Kidney epithelial cell (primary cell): ENCODE measurements at regions not wholly inside any gene's neighbourhood (a gene's known extent, or its start where the extent isn't known, plus 50 kb on each side); places are given as distances from the start of the nearest gene placed in this dataset.

Experiments used
- DNase-seq: peaks from one replicate; pipeline ENCODE4 v3.0.0-alpha.2; 2010; ENCODE audit warnings: low read depth
- H3K27me3 ChIP-seq: 2 replicates; pipeline ENCODE4 v1.6.0; 2011; ENCODE audit warnings: low read length; ENCODE audit not compliant: control insufficient read depth, insufficient read depth
- H3K36me3 ChIP-seq: 2 replicates; pipeline ENCODE4 v1.5.1; 2011; ENCODE audit warnings: low read length; ENCODE audit not compliant: control insufficient read depth, insufficient read depth
- H3K4me3 ChIP-seq: 2 replicates; pipeline ENCODE4 v1.5.1; 2011; ENCODE audit warnings: low read depth, mild to moderate bottlenecking, control low read depth, low read length
- CTCF ChIP-seq: IDR thresholded peaks from 2 replicates; pipeline ENCODE4 v1.5.1; 2011; ENCODE audit warnings: mild to moderate bottlenecking, moderate library complexity, low read length, control low read depth, inconsistent platforms; ENCODE audit not compliant: insufficient read depth, poor library complexity, severe bottlenecking

GRCh38 chr1:181383695-181384094 lies 99.6 kb upstream of the CACNA1E start:
- no peaks in the 10 kb centered on the region for H3K27me3 ChIP-seq
- no peak overlapping the region for H3K4me3 ChIP-seq
- no peak for DNase-seq
- TF ChIP-seq CTCF, result no peak
- no peaks in the 10 kb centered on the region for H3K36me3 ChIP-seq

GRCh38 chr1:181386340-181386739 lies 97.0 kb upstream of the CACNA1E start:
- no peak for TF ChIP-seq CTCF
- Histone ChIP-seq H3K4me3 (no peak overlapping the region), H3K36me3 (no peaks in the 10 kb centered on the region), H3K27me3 (no peaks in the 10 kb centered on the region)
- DNase-seq, result no peak

DNA sequence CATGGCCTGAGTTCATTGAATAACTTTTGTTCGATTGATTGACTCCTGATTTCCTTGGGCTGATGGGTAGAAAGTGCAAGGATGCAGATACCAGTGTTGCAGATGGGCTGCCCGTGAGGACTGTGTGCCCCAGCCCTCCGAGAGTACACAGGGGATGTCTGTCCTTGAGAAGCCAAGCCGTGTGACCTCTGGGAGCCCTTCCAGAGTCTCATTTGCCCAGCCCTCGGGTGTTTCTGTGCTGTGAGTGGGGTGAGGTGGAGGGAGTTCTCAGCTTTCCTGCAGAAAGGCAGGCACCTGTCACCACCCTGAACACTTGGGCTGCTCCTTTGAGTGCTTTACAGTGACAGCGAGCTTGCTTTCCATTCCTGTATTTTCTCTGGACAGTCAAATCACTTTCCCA lies 96.4 kb upstream of the CACNA1E start:
- no peaks in the 10 kb centered on the region for H3K27me3 ChIP-seq
- no peak for TF ChIP-seq CTCF
- DNase-seq, result no peak
- H3K4me3 ChIP-seq, result no peak overlapping the region
- no peaks in the 10 kb centered on the region for H3K36me3 ChIP-seq

DNA sequence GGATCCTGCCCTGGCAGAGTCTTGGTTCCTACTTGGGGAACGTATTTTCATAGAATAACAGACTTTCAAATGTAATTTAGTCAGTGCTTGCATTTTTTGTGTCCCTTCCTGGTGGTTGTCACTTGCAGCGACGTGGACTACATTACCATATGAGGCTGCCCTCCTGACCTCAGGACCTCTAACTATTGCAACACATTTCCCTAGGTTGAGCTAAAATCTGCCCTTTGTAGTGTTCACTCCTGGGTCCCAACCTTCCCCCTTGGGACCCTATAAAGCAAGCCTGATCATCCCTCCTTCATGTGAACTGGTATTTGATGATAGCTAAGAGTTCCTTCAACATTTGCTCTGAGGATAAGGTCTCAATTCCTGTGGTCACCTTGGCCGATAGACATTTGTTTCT lies 95.6 kb upstream of the CACNA1E start:
- TF ChIP-seq CTCF, result no peak
- Histone ChIP-seq H3K27me3 (no peaks in the 10 kb centered on the region), H3K36me3 (no peaks in the 10 kb centered on the region), H3K4me3 (no peak overlapping the region)
- DNase-seq, result no peak

DNA sequence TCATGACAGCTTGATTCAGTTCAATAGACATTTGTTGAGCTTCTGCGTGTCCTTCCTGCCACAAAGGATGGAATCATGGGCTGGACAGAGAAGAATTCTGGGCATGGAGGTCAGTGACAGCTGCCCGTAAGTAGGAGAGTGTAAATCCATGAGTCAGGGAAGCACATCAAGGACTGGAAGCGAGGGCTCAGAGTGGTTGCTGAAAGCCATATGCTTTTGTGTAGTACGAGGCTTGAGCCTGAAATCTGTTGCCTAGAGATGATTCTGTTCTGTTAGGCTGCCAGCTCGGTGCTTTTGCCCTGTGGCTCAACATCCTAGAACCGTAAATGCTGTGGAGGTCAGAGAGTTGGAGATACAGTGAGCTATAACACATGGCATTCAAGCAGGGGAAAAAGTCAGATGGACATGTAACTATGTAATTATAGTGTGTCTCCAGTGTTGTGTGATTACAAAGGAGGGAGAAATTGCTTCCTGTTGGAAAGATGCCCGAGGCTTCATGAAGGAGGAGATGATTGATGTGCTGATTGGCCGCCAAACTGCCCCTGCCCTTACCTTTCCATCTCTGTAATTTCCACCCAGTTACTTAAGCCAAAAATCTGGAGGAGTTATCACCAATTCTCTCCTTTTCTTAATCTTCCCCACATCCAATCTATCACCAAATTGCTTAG lies 92.8 kb upstream of the CACNA1E start:
- H3K4me3 ChIP-seq, result no peak overlapping the region
- H3K36me3 ChIP-seq, result no peaks in the 10 kb centered on the region
- no peak for TF ChIP-seq CTCF
- DNase-seq, result no peak
- no peaks in the 10 kb centered on the region for H3K27me3 ChIP-seq

DNA sequence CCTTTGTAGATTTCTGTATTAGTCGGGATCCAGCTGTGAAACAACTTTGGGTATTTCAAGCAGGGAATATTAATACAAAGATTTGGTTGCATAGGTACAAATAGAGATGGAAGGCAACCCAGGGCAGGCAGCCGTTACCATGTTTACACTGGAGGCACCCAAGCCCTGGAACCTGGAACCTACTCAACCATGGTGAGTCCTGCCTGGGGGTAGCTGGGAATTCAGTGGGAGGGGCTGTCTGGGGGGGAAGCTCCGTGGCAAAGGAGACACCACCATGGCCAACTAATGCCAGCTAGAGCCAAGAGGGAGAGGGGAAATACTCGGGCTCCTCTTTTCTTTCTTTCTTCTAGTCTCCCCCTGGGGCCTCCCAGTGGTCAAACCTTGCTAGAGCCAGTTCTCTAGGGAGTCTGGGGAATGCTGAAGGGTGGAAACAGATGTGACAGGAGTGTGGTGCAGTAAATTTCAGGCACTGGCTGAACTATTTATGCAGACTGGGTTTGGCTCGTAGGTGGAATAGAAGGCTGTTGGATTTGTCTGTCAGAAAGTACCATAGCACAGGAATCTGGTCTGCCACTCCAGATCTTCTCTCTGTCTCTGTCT lies 91.9 kb upstream of the CACNA1E start:
- DNase-seq, result no peak
- no peak for TF ChIP-seq CTCF
- Histone ChIP-seq H3K4me3 (no peak overlapping the region), H3K27me3 (no peaks in the 10 kb centered on the region), H3K36me3 (no peaks in the 10 kb centered on the region)
